ENCODE measurements at regions not wholly inside any gene's neighbourhood (a gene's known extent, or its start where the extent isn't known, plus 50 kb on each side); places are given as distances from the start of the nearest gene placed in this dataset.

GRCh38 chr20:23254505-23254904, 96.1 kb upstream of the NXT1 start:
- Mint-ChIP-seq H3K4me3 (no peak overlapping the region), H3K27ac (no peak overlapping the region), H3K36me3 (ENCODE audit: low read depth) (no peaks in the 10 kb centered on the region), H3K9me3 (no peaks in the 10 kb centered on the region), H3K4me1 (ENCODE audit: low read depth) (no peaks in the 10 kb centered on the region), H3K27me3 (peaks cover 6% of the 10 kb centered on the region)
- TF ChIP-seq, protein P1, sequence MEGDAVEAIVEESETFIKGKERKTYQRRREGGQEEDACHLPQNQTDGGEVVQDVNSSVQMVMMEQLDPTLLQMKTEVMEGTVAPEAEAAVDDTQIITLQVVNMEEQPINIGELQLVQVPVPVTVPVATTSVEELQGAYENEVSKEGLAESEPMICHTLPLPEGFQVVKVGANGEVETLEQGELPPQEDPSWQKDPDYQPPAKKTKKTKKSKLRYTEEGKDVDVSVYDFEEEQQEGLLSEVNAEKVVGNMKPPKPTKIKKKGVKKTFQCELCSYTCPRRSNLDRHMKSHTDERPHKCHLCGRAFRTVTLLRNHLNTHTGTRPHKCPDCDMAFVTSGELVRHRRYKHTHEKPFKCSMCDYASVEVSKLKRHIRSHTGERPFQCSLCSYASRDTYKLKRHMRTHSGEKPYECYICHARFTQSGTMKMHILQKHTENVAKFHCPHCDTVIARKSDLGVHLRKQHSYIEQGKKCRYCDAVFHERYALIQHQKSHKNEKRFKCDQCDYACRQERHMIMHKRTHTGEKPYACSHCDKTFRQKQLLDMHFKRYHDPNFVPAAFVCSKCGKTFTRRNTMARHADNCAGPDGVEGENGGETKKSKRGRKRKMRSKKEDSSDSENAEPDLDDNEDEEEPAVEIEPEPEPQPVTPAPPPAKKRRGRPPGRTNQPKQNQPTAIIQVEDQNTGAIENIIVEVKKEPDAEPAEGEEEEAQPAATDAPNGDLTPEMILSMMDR (IDR thresholded peaks at IDR 0.05) = no peak
- ChIA-PET POLR2A (no interaction called here), CTCF (no interaction called here)
- no peak for DNase-seq
- ATAC-seq = no peak
- intact Hi-C loops (cut with micrococcal nuclease) = no loop called here

GRCh38 chr20:23254034-23254433, 96.6 kb upstream of the NXT1 start:
- TF ChIP-seq, protein P1 (IDR thresholded peaks at IDR 0.05) = no peak
- Mint-ChIP-seq H3K4me3 (no peak overlapping the region), H3K9me3 (no peaks in the 10 kb centered on the region), H3K4me1 (ENCODE audit: low read depth) (no peaks in the 10 kb centered on the region), H3K27ac (no peak overlapping the region), H3K36me3 (ENCODE audit: low read depth) (no peaks in the 10 kb centered on the region), H3K27me3 (peaks cover 6% of the 10 kb centered on the region)
- ATAC-seq (no peak), DNase-seq (no peak)
- ChIA-PET CTCF (no interaction called here), POLR2A (no interaction called here)
- intact Hi-C loops (cut with micrococcal nuclease) = no loop called here

- POLR2A ChIA-PET = no interaction called here
- Mint-ChIP-seq H3K27ac (no peak overlapping the region), H3K9me3 (no peaks in the 10 kb centered on the region), H3K27me3 (peaks cover 6% of the 10 kb centered on the region), H3K4me1 (ENCODE audit: low read depth) (no peaks in the 10 kb centered on the region), H3K4me3 (no peak overlapping the region), H3K36me3 (ENCODE audit: low read depth) (no peaks in the 10 kb centered on the region)
- ATAC-seq (no peak), DNase-seq (no peak)
- intact Hi-C loops (cut with micrococcal nuclease) = no loop called here
- TF ChIP-seq, protein P1 (IDR thresholded peaks at IDR 0.05) = no peak
- CTCF ChIA-PET = no interaction called here
Measured at GRCh38 chr20:23253524-23253923, 97.1 kb upstream of the NXT1 start.

DNA sequence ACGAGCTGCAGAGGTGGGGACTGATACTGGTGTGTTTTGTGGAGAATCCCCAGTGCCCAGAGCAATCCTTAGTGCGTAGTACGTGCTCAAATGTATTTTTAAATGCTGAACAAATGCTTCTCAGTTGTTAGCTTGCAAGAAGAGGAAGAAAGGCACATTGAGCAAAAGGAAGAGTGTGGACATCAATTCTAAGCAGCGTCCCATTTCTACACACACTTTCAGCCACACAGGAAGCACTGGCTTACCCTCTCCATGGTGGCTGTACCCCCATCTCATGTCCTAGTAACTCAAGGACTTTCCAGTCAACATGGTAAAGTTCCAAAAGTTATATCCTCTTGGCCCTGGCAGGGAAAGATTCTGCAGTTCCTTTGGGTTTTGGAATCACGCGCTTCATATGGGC, 98.8 kb upstream of the NXT1 start:
- Mint-ChIP-seq H3K27me3 (peaks cover 8% of the 10 kb centered on the region), H3K27ac (no peak overlapping the region), H3K9me3 (no peaks in the 10 kb centered on the region), H3K36me3 (ENCODE audit: low read depth) (no peaks in the 10 kb centered on the region), H3K4me1 (ENCODE audit: low read depth) (no peaks in the 10 kb centered on the region), H3K4me3 (no peak overlapping the region)
- TF ChIP-seq, protein P1 (IDR thresholded peaks at IDR 0.05) = no peak
- intact Hi-C loops (cut with micrococcal nuclease) = no loop called here
- POLR2A ChIA-PET = no interaction called here
- DNase-seq = no peak
- ATAC-seq = no peak
- CTCF ChIA-PET = no interaction called here

DNA sequence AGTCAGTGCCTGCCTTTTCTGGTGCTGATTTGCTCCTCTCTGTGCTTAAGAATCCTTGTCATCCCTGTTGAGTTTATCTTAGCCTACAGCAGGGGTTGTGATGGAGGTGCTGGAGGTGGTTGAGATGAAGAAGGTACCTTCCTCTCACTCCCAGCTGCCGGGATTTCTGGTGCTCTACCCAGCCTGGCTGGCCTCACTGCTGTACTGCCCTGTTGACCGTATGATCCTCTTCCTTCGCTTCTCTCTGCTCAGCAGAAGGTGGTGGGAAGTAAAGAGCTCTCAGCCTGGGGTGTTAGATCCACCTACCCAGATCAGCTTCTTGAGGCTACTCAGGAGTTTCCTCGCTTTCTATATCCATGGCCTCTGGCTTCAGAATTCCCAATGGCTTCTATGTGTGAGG, 101.0 kb upstream of the NXT1 start:
- TF ChIP-seq, protein P1 (IDR thresholded peaks at IDR 0.05) = no peak
- POLR2A ChIA-PET = no interaction called here
- Mint-ChIP-seq H3K36me3 (ENCODE audit: low read depth) (no peaks in the 10 kb centered on the region), H3K27me3 (peaks cover 6% of the 10 kb centered on the region), H3K9me3 (no peaks in the 10 kb centered on the region), H3K4me3 (no peak overlapping the region), H3K27ac (no peak overlapping the region), H3K4me1 (ENCODE audit: low read depth) (no peaks in the 10 kb centered on the region)
- intact Hi-C loops (cut with micrococcal nuclease) = no loop called here
- CTCF ChIA-PET = no interaction called here
- no peak for DNase-seq
- ATAC-seq = no peak

Measured in activated CD8-positive, alpha-beta T cell treated with anti-CD3 and anti-CD28 coated beads for 36 hours (primary cell).